Peyer's patch (tissue), 4 donors: ENCODE measurements at regions not wholly inside any gene's neighbourhood (a gene's known extent, or its start where the extent isn't known, plus 50 kb on each side); places are given as distances from the start of the nearest gene placed in this dataset.

Source experiments
- CTCF ChIP-seq, 6 experiments: fragments of 450-650 bp in 4 of 6; fragments of 200-600 bp in 2 of 6; sonication (generic) in 1 of 6; IDR thresholded peaks; one replicate each; pipeline ENCODE4 v1.5.1; 2017 to 2019; ENCODE audit warnings: antibody characterized with exemption in 6 of 6, mild to moderate bottlenecking in 3 of 6, moderate library complexity in 1 of 6
- POLR2A ChIP-seq, 2 donors: fragments of 450-650 bp; IDR thresholded peaks; one replicate each; pipeline ENCODE4 v1.5.1; 2017; ENCODE audit warnings: antibody characterized with exemption in 2 of 2, mild to moderate bottlenecking in 2 of 2, moderate library complexity in 2 of 2

GRCh38 chr5:8827696-8828095 is 718.2 kb downstream of the SEMA5A start:
- no peak for TF ChIP-seq CTCF (IDR thresholded peaks at IDR 0.05)
- no peak for TF ChIP-seq POLR2A (IDR thresholded peaks at IDR 0.05)
